CD4-positive, alpha-beta T cell treated with Interleukin-12 subunit alpha and Interleukin-12 subunit beta, for 1 hour (primary cell): ENCODE measurements at regions not wholly inside any gene's neighbourhood (a gene's known extent, or its start where the extent isn't known, plus 50 kb on each side); places are given as distances from the start of the nearest gene placed in this dataset.
"Not testable (repeated sequence)": the region's sequence is repeated elsewhere in the genome, so short reads cannot be mapped to it uniquely, and the experiment has no call there.

Source experiments
- DNase-seq: peaks from one replicate; pipeline ENCODE4 v3.0.0-alpha.2; 2020

DNA sequence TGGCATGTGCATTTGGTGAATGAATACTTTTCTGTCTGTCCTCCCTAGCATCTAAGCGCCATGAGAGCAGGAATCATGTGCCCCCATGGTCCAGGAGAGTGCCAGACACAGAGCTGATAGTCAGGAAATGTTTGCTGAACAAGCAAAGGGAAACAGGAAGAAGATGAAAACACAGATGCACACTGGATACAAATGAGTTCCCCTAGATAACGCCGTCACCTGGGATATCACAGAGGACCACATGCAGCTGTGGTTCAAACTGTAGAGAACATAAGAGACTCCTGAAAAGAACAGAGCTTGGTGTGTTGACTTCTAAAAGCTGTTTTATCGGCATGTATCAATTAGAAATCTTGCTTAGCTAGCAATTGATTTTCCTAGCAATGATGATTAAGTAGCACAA, 293.7 kb downstream of the BTBD3 start:
- no peak for DNase-seq

DNA sequence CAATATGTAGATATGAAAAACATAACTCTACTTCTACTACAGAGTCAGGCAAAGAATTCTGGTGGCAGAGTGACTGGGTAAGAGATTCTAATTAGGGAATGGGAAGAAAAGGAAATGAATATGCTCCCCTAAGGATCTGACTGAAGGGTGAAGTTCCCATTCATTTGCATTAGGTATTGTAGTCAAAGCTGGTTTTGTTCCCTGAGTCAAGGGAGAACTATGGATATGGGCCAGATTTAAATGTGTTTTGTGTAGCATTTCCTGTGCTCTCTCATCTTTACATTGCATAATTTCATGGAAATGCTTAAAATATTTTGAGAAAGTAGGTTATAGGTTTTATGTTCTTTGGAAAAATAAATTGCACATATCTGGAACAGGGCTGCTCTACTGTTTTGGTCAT, 299.7 kb downstream of the BTBD3 start:
- no peak for DNase-seq

DNA sequence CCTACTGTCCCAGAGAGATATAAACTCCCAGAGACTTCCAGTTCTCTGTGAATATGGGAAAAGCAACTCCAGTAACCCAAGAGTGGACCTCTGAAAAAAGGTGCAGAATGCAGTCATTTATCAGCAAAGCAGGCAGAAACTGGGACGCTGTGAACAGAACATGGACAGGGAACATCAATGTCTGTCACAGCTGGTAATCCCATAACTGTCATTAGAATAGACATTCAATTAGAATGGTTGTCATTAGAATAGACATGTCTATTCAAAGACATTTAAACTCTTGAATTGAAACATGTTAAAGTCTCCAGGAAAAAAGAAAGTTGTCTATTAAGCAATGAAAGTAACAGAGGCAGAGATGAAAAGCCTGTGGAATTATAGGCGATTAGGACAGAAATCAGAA, 302.1 kb downstream of the BTBD3 start:
- no peak for DNase-seq

DNA sequence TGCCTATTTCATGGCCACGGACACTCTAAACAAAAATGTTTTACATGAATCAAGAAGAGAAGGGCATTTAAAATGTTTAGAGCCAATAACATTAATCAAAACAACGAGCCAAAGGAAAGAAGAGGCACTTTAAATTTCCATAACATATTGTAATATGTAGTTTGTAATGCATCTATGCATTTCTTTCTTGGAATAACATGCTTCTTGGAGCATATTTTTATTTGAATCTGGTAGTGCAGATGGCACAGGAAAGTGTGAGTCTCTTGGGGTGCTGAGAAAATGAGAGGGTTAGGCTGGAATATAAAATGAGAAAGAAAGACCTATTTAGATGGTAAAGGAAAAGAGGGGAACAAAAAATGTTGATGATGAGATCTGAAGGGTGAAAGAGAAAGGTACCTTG, 305.4 kb downstream of the BTBD3 start:
- no peak for DNase-seq

DNA sequence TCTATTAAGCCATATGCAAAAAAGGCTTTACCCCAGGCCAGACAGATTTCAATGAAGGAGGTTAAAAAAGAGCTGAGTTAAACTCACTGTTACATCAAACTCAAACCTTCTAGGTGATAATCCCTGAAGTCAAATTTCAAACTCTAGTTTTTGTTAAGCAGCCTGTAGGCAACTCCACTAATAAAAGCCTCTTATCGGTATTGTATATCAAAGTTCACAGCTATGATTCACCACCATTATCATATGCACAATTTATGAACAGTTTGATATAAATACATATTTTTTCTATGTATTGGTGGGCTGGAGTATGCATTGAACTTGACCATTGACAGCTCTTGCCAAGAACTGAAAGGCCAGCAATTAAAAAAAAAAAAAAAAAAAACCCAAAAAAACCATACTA, 308.2 kb downstream of the BTBD3 start:
- DNase-seq, result no peak

DNA sequence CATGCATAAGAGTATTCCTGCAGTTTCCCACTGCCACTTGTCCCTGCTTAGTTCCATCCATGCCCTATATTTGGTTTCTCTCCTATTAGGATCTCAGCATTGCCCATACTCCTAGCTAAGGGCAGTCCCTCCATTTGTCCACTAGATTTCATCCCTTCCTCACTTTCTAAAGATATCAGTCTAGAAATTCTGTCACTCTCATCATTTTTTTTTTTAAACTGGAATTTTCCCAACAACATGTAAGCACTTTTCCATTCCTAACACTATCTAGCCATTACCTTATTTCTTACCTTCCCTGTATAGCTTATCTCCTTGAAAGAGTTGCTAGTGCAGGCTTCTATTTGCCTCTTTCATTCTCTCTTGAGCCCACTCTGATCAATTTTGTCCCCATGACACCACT, 312.2 kb downstream of the BTBD3 start:
- DNase-seq, result no peak

DNA sequence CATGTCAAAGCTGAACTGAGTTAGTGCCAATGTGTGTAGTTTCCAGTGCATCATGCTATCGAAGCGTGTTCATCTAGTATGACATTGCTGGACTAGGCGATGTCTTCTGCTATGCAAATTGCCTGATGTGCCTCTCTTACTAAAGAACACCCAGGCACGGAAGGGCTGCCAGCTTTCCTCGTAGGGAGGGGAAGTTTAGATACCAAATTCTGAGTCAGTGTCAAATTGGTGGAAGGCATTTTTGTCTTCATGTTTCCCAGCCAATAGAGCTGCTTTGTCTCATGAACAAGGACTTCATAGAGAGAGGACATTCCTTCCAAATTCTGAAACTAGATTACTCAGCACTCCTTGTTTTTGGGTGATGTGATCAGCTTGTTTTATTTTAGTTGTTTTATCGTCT, 320.1 kb downstream of the BTBD3 start:
- DNase-seq, result no peak

DNA sequence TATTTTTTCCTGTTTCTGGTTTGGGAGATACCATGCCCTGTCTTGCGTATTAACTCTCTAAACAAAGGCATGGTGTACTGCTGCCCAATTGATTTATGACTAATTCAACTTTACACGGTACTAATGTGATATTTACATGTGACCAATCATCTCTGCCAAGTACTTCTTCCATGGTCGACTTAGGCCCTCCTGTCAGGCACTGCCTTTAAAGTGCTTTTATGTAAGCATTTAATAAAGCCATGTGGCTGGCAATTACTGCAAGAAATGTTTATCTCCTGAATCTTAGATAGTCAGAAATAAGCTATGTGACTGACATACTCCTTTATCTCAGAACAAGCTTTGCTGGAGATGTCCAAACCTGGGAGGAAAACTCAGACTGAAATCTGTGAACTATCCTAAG, 323.4 kb downstream of the BTBD3 start:
- DNase-seq, result no peak

DNA sequence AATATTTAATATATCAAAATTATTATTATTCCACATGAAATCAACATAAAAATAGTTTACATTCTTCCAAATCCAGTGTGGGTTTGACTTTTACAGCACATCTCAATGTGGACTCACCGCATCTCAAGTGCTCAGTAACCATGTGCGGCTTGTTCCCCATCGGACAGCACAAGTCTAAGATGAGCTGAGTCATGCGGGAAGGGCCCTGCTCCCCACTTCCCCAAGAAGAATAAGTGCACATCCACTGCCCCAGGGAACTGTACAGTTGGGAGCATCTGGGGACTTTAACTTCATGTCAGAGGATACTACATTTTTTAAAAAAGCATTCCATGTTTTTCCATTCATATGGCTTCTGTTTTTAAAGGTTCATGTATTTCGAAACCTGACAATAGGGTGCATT, 325.6 kb downstream of the BTBD3 start:
- no peak for DNase-seq

DNA sequence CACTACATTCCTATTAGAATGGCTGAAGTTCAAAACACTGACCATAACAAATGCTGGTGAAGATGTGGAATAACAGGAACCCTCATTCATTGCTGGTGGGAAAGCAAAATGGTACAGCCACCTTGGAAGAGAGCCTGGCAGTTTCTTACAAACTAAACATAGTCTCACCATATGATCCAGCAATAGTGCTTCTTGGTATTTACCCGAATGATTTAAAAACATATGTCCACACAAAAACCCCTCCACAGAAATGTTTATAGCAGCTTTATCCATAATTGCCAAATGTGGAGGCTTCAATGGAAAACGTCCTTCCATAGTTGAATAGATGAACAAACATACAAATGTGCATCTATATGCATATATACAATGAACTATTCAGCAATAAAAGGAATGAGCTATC, 330.8 kb downstream of the BTBD3 start:
- no peak for DNase-seq

DNA sequence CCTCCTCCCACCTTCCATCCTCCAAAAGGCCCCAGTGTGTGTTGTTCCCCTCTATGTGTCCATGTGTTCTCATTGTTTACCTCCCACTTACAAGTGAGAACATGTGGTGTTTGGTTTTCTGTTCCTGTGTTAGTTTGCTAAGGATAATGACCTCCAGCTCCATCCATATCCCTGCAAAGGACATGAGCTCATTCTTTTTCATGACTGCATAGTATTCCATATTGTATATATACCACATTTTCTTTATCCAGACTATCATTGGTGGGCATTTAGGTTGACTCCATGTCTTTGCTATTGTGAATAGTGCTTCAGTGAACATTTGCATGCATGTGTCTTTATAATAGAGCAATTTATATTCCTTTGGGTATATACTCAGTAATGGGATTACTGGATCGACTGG, 333.0 kb downstream of the BTBD3 start:
- DNase-seq, result not testable (repeated sequence)

DNA sequence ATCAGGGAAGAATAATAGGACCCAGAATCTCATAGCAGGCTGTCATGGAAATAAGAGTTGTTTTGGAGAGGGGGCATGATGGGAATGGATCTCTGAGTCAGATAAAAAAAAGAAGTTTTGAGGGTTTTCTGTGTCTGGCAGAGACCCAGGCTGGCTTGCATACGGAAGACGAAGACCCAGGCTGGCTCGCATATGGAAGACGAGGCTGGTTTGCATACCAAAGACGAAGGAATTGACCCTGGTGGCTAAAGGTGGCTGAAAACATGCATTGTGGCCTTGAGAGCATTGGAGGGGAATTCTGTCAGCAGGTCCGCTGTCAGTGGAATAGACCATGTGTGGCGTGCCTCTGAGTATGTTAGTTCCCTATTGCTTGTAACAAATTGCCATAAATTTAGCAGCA, 335.1 kb downstream of the BTBD3 start:
- no peak for DNase-seq

DNA sequence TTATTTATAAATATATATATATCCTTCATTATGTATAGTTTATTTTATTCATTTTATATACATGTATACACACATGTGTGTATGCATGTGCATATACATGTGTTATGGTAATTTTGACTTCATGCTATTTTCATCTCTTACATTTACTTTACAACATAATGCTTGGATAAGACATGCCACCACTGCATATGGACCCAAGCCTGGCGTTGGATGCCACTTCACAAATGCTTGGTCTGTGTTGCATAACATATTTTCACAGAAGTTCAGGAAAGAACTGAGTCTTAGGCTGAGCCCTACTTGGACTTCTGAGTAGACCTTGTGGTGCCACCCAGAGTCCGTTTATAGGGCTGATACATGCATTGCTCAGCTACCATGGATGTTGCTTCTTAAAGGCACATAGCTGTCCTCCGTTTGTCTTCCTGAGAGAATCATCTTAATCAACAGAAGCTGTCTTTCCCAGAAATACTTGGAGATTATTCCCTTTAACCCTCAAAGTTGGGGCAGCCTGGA, 337.8 kb downstream of the BTBD3 start:
- no peak for DNase-seq

DNA sequence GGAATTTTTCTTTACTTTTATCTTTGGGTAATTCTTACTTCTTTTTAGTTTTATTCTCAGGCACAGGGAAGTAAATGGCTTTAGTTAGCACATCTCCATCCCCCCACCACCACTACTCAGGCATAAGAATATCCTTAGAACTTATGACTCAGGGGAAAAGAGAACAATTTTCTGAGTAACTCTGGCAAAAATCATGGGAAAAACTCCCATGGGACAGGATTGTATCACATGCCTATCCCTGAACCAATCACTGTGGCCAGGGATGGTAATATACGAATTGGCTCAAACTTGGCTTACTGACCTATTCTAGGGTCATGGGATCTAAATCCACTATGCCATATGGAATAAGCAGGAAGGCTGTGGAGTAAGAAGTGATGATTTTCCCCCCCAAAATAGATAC, 339.1 kb downstream of the BTBD3 start:
- DNase-seq, result no peak

DNA sequence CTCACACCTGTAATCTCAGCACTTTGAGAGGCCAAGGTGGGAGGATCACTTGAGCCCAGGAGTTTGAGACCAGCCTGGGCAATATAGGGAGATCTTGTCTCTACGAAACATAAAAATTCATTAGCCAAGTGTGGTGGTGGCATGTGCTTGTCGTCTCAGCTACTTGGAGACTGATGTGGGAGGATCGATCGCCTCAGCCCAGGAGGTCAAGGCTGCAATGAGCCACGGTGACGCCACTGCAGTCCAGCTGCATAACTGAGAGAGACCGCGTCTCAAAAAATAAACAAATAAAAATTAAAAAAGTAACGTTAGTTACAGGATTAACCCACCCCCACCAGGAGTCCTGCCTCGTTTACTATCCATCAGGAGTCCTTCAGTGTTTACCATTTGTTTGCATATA, 345.1 kb downstream of the BTBD3 start:
- no peak for DNase-seq

DNA sequence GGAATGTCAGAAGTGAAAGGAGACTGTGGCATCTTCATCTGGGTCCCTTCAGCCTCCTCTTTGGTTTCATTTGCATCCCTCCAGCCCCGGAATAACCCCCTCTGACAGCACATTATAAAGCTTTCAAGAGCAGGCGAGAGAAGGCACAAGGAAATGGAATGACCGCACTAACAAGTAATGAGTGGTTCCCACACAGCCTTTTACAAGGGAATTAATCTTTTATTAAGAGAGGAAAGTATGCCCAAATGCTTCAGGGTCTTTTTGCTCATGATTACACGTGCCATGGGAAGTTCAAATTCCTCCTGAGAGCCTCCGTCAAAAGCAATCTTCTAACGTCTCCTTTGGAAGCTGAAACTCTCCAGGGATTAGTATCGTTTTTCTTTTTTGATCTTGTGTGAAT, 347.0 kb downstream of the BTBD3 start:
- DNase-seq, result no peak

DNA sequence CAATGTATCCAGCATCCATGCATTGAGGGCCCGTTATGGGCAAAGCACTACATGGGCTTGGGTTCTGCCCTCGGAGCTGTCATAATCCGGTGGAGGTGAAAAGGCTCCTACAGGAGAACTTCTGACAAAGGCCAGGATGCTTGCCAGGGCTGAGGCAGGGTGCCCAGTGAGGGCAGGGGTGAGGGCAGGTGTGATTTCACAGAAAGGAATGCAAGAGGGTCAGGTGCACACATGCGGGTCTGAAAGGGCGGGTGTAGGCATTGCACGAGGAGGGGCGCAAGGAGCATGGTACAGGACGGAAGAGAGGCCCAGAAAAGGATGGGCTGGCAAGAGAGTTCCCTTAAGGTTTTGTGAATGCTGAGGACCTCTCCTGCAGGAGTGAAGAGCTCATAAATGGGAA, 348.0 kb downstream of the BTBD3 start:
- DNase-seq, result no peak

DNA sequence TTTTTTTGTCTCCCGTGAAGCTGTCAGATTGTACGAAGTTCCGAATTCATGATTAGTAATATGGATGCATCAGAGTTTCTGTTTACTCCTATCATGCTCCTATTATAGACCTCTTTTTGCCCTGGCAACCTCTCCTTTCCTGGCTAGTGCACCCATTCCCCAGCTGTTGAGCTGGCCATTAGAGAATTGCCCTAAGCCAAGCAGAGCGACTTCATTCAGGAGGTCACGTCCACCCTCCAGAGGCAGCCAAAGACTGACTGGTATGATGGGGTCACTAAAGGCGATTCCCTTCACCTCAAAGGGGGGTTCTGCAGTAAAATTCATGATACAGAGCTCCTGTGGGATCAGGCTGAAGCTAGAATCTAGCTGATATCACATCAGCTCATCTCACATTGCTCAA, 351.9 kb downstream of the BTBD3 start:
- no peak for DNase-seq

DNA sequence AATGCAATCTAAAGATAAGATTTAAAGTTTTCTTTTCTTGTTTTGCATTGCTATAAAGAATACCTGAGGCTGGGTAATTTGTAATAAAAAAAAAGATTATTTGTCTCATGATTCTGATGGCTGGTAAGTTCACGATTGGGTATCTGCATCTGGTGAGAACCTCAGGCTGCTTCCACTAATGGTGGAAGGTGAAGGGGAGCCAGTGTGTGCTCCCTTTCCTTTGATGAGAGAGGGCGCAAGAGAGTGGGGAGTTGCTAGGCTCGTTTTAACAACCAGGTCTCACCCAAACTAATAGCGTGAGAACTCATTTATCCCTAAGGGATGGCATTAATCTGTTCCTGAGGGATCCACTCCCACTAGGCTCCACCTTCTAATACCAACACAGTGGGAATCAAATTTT, 353.2 kb downstream of the BTBD3 start:
- DNase-seq, result no peak

DNA sequence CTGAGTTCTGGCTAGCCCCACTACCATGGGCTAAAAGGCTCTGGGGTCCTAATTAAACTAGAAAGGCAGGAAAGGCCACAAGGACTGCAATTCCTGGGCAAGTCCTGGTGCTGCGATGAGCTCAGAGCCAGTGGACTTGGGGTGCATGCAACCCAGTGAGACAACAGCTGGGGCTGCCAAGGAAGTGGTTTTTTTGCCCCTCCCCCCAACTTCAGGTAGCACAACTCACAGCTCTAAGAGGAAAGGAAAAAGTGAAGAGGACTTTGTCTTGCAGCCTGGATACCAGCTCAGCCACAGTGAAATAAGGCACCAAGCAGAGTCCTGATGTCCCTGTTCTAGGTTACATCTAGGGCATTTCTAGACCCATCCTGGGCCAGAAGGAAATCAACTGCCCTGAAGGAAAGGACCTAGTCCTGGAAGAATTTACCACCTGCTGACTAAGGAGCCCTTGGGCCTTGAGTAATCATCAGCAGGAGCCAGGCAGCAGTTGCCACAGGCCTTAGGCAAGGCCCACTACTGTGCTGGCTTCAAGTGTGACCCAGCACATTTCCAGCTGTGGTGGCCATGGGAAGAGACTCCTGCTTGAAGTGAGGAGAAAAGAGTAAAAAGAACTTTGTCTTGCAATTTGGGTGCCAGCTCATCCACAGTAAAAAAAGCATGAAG, 358.4 kb downstream of the BTBD3 start:
- no peak for DNase-seq

DNA sequence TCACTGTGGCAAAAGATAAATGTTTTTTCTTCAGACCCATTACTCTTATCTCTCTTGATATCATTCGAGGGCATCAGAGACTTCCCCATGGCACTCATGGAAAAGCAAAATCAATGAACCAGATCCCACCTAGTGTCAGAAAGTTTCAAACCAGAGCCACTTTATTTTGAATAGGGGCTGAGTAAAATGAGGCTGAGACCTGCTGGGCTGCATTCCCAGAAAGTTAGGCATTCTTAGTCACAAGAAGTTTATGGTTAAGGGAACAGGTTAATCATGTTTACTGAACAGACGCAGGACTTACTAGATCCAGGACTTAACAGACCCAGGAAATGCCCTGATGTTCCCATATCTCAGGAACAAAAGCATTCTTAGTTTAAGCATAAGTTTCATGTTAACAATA, 369.9 kb downstream of the BTBD3 start:
- no peak for DNase-seq

DNA sequence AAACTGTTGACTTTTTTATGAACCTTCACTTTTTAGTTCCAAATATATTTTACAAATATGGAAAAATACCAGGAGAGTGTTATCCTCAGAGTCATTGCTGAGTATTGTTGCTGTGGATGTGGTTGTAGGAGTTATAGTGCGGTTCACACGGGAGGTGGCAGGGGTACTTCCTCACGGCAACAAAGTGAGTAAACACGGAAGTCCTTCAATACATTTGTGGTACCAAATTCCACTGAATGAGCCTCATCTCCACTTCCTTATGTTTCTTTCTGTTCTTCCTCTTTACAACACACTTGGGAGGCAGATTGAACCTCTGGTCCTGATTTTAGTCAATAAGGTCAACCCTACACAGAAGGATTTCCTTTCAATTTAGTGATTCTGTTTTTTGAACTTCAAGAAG, 371.8 kb downstream of the BTBD3 start:
- no peak for DNase-seq

DNA sequence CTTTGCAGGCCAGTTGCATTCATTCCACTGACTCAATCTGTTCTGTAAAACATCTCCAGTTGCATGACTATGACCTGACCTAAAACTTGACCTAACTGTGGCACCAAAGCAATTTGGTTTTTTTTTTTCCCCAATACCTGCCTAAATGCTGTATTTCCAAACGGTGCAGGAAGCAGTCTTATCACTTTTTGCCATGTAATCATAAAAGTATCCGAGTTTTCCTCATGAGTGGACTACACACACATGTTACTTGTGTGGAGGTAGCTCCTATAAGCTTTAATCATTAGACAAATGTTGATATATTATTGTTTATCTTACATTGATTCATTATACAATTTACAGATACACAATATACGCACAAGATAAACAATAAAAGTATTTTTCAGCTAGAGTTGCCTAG, 373.7 kb downstream of the BTBD3 start:
- no peak for DNase-seq

DNA sequence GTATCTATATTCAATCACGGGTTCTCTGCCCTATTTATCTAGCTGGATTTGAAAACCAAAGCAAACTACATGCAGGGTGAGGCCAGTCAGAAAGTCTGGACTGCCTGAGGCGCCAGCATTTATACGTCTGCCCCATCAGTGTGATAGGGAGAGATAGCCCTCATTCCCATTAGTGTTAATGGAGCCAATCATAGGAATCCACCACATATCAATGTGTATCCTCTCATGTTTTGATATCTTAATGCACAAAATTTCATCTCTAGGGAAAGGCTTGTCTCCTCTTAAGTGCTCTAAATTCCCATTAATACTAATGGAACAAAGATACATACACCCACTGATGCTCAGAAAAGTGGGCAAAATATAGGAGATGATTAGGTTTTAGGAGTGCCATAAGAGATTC, 376.2 kb downstream of the BTBD3 start:
- no peak for DNase-seq

DNA sequence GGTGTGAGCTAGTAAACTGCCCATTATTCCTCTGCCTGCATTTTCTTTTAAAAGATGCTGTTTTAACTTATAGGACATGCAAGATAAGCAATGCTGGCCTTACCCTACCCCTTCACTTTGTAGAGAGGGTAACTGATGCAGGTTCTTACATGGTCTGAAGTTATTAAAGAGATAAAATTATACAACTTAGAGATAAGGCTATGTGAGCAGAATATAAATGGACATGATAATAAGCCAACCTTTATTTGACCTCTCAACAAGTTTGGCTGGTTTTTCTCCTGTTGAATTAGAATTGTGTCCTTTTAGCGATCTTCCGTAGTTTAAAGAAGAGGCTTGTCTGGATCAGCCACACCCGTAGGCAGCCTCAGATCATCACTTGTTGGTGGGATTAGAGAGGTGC, 377.0 kb downstream of the BTBD3 start:
- no peak for DNase-seq
